HEK293 (cell line): ENCODE measurements at regions not wholly inside any gene's neighbourhood (a gene's known extent, or its start where the extent isn't known, plus 50 kb on each side); places are given as distances from the start of the nearest gene placed in this dataset.

ENCODE experiments used
- CTCF ChIA-PET: fragments of 350-600 bp; formaldehyde crosslinking; extraction: SDS; loops from one replicate; lab custom pipeline; 2021; ENCODE audit warnings: antibody characterized with exemption; lab: Yijun Ruan, JAX
- POLR2A ChIA-PET: fragments of 300-600 bp; formaldehyde crosslinking; extraction: SDS; loops from one replicate; lab custom pipeline; 2020; ENCODE audit warnings: antibody characterized with exemption, inconsistent platforms; lab: Yijun Ruan, JAX
- H3K27ac ChIP-seq: fragments of 200-500 bp; sonication (Bioruptor generic); 2 replicates; pipeline ENCODE4 v1.5.1; 2014; ENCODE audit warnings: low read depth, low read length, control low read depth, inconsistent platforms; ENCODE audit errors: extremely low read depth
- H3K36me3 ChIP-seq, 2 experiments: fragments of 200-500 bp in 1 of 2; sonication (Bioruptor generic) in 1 of 2; 1 replicate in 1 of 2; 2 replicates in 1 of 2; pipeline ENCODE4 v1.5.1; 2014 to 2017; ENCODE audit warnings: inconsistent platforms in 2 of 2, low read length in 2 of 2; ENCODE audit not compliant: control insufficient read depth in 2 of 2, insufficient read depth in 1 of 2
- H3K4me1 ChIP-seq: fragments of 200-500 bp; sonication (Bioruptor generic); 2 replicates; pipeline ENCODE4 v1.5.1; 2014; ENCODE audit warnings: mild to moderate bottlenecking, low read length, inconsistent platforms; ENCODE audit not compliant: control insufficient read depth, insufficient read depth
- H3K4me3 ChIP-seq: 2 replicates; pipeline ENCODE4 v1.5.1; 2011; ENCODE audit warnings: low read depth, mild to moderate bottlenecking, control low read depth, low read length, moderate library complexity
- H3K9me3 ChIP-seq: fragments of 200-500 bp; sonication (Bioruptor generic); 2 replicates; pipeline ENCODE4 v1.5.1; 2014; ENCODE audit warnings: low read depth, low read length, inconsistent platforms; ENCODE audit not compliant: control insufficient read depth, insufficient read depth
- HOXA7 ChIP-seq: sonication (generic); formaldehyde crosslinking; IDR thresholded peaks from 2 replicates; pipeline ENCODE4 v1.8.1; 2022; ENCODE audit warnings: missing genetic modification reagents, borderline replicate concordance
- KLF10 ChIP-seq: fragments of 450-650 bp; IDR thresholded peaks from 2 replicates; pipeline ENCODE4 v1.5.1; 2018; ENCODE audit warnings: missing biosample characterization, mild to moderate bottlenecking, missing genetic modification characterization
- KLF16 ChIP-seq: fragments of 450-650 bp; formaldehyde crosslinking; IDR thresholded peaks from 2 replicates; pipeline ENCODE4 v1.5.1; 2017; ENCODE audit warnings: missing biosample characterization, missing genetic modification characterization
- SALL2 ChIP-seq: fragments of 450-650 bp; formaldehyde crosslinking; IDR thresholded peaks from 2 replicates; pipeline ENCODE4 v1.5.0; 2017; ENCODE audit warnings: missing biosample characterization, mild to moderate bottlenecking, missing genetic modification characterization, borderline replicate concordance
- TCF7L2 ChIP-seq: IDR thresholded peaks from 2 replicates; pipeline ENCODE4 v1.6.1; 2011; ENCODE audit warnings: low read depth, mild to moderate bottlenecking, inconsistent platforms, low read length, moderate library complexity, borderline replicate concordance
- WT1 ChIP-seq: fragments of 450-650 bp; formaldehyde crosslinking; IDR thresholded peaks from 2 replicates; pipeline ENCODE4 v1.5.1; 2016; ENCODE audit warnings: missing biosample characterization, missing genetic modification characterization
- ZBTB7A ChIP-seq: fragments of 450-650 bp; formaldehyde crosslinking; IDR thresholded peaks from 2 replicates; pipeline ENCODE4 v1.5.1; 2016; ENCODE audit warnings: low read depth, missing biosample characterization, missing genetic modification characterization
- ZNF146 ChIP-seq: fragments of 450-650 bp; formaldehyde crosslinking; IDR thresholded peaks from 2 replicates; pipeline ENCODE4 v1.5.1; 2016; ENCODE audit warnings: missing biosample characterization, missing genetic modification characterization
- ZNF148 ChIP-seq: fragments of 450-650 bp; formaldehyde crosslinking; IDR thresholded peaks from 2 replicates; pipeline ENCODE4 v1.5.0; 2017; ENCODE audit warnings: missing biosample characterization, missing genetic modification characterization, borderline replicate concordance
- ZNF169 ChIP-seq: fragments of 450-650 bp; formaldehyde crosslinking; IDR thresholded peaks from 2 replicates; pipeline ENCODE4 v1.5.1; 2016; ENCODE audit warnings: missing biosample characterization, missing genetic modification characterization
- ZNF174 ChIP-seq: fragments of 450-650 bp; formaldehyde crosslinking; IDR thresholded peaks from 2 replicates; pipeline ENCODE4 v1.5.0; 2017; ENCODE audit warnings: missing biosample characterization, mild to moderate bottlenecking, missing genetic modification characterization
- ZNF18 ChIP-seq: fragments of 450-650 bp; formaldehyde crosslinking; IDR thresholded peaks from 2 replicates; pipeline ENCODE4 v1.5.1; 2016; ENCODE audit warnings: missing biosample characterization, missing genetic modification characterization
- ZNF184 ChIP-seq: fragments of 450-650 bp; IDR thresholded peaks from 2 replicates; pipeline ENCODE4 v1.5.1; 2018; ENCODE audit warnings: missing biosample characterization, mild to moderate bottlenecking, missing genetic modification characterization
- ZNF221 ChIP-seq: fragments of 450-650 bp; formaldehyde crosslinking; IDR thresholded peaks from 2 replicates; pipeline ENCODE4 v1.5.1; 2017; ENCODE audit warnings: missing biosample characterization, missing genetic modification characterization, borderline replicate concordance
- ZNF311 ChIP-seq: fragments of 450-650 bp; formaldehyde crosslinking; IDR thresholded peaks from 2 replicates; pipeline ENCODE4 v1.5.1; 2017; ENCODE audit warnings: missing biosample characterization, missing genetic modification characterization, borderline replicate concordance
- ZNF404 ChIP-seq: fragments of 450-650 bp; formaldehyde crosslinking; IDR thresholded peaks from 2 replicates; pipeline ENCODE4 v1.5.1; 2017; ENCODE audit warnings: missing biosample characterization, missing genetic modification characterization
- ZNF521 ChIP-seq: fragments of 450-650 bp; formaldehyde crosslinking; IDR thresholded peaks from 2 replicates; pipeline ENCODE4 v1.5.1; 2017; ENCODE audit warnings: missing biosample characterization, mild to moderate bottlenecking, missing genetic modification characterization
- ZNF544 ChIP-seq: fragments of 450-650 bp; formaldehyde crosslinking; IDR thresholded peaks from 2 replicates; pipeline ENCODE4 v1.5.0; 2017; ENCODE audit warnings: missing biosample characterization, missing genetic modification characterization
- ZNF555 ChIP-seq: fragments of 450-650 bp; formaldehyde crosslinking; conservative IDR thresholded peaks from 2 replicates; pipeline ENCODE4 v1.5.1; 2017; ENCODE audit warnings: missing biosample characterization, mild to moderate bottlenecking, missing genetic modification characterization, inconsistent platforms
- ZNF585B ChIP-seq: fragments of 450-650 bp; formaldehyde crosslinking; IDR thresholded peaks from 2 replicates; pipeline ENCODE4 v1.5.1; 2016; ENCODE audit warnings: missing biosample characterization, missing genetic modification characterization
- ZNF621 ChIP-seq: fragments of 450-650 bp; formaldehyde crosslinking; IDR thresholded peaks from 2 replicates; pipeline ENCODE4 v1.5.1; 2017; ENCODE audit warnings: missing biosample characterization, missing genetic modification characterization
- ZNF623 ChIP-seq: fragments of 450-650 bp; formaldehyde crosslinking; IDR thresholded peaks from 2 replicates; pipeline ENCODE4 v1.5.1; 2016; ENCODE audit warnings: missing biosample characterization, missing genetic modification characterization
- ZNF645 ChIP-seq: fragments of 450-650 bp; formaldehyde crosslinking; IDR thresholded peaks from 2 replicates; pipeline ENCODE4; 2016; ENCODE audit warnings: missing biosample characterization, missing genetic modification characterization
- ZNF670 ChIP-seq: fragments of 450-650 bp; formaldehyde crosslinking; IDR thresholded peaks from 2 replicates; pipeline ENCODE4 v1.5.1; 2016; ENCODE audit warnings: missing biosample characterization, missing genetic modification characterization, low read depth
- ZNF785 ChIP-seq: fragments of 450-650 bp; formaldehyde crosslinking; IDR thresholded peaks from 2 replicates; pipeline ENCODE4 v1.5.1; 2016; ENCODE audit warnings: missing biosample characterization, missing genetic modification characterization
- ZNF792 ChIP-seq: fragments of 450-650 bp; formaldehyde crosslinking; IDR thresholded peaks from 2 replicates; pipeline ENCODE4 v1.5.1; 2016; ENCODE audit warnings: missing biosample characterization, missing genetic modification characterization
- ZSCAN30 ChIP-seq: fragments of 450-650 bp; IDR thresholded peaks from 2 replicates; pipeline ENCODE4 v1.5.1; 2018; ENCODE audit warnings: missing biosample characterization, mild to moderate bottlenecking, missing genetic modification characterization, moderate library complexity
- ZXDB ChIP-seq: fragments of 450-650 bp; formaldehyde crosslinking; IDR thresholded peaks from 2 replicates; pipeline ENCODE4 v1.5.1; 2016; ENCODE audit warnings: missing biosample characterization, missing genetic modification characterization

GRCh38 chr12:46518729-46519128 lies 146.2 kb upstream of the SLC38A2 start:
- POLR2A ChIA-PET = no interaction called here

GRCh38 chr12:46518169-46518568 lies 145.6 kb upstream of the SLC38A2 start:
- TF ChIP-seq HOXA7 (CRISPR knock-in tag) (no peak), KLF10 (no peak), ZNF555 (tag by site-specific recombination) (no peak), ZNF585B (tag by site-specific recombination) (no peak), ZSCAN30 (tag by site-specific recombination) (no peak), ZNF169 (tag by site-specific recombination) (no peak), ZNF146 (no peak), ZNF184 (tag by site-specific recombination) (no peak), ZNF18 (tag by site-specific recombination) (no peak)
- ChIA-PET CTCF (no interaction called here), POLR2A (no interaction called here)
- Histone ChIP-seq H3K36me3 (no peaks in the 10 kb centered on the region), H3K9me3 (no peaks in the 10 kb centered on the region), H3K4me1 (no peaks in the 10 kb centered on the region), H3K4me3 (no peak overlapping the region), H3K27ac (no peak overlapping the region)

More at GRCh38 chr12:46518729-46519128, 146.2 kb upstream of the SLC38A2 start:
- H3K27ac ChIP-seq = no peak overlapping the region
- no peak for TF ChIP-seq ZNF404 (tag by site-specific recombination)
- no peak for TF ChIP-seq ZNF670 (tag by site-specific recombination)
- no peak for TF ChIP-seq ZNF521 (tag by site-specific recombination)
- TF ChIP-seq ZNF174 = no peak
- TF ChIP-seq ZBTB7A (tag by site-specific recombination) = no peak
- TF ChIP-seq ZNF544 (tag by site-specific recombination) = no peak
- no peak for TF ChIP-seq ZNF311 (tag by site-specific recombination)
- no peak for TF ChIP-seq ZNF645 (tag by site-specific recombination)
- no peak for TF ChIP-seq ZNF785 (tag by site-specific recombination)
- TF ChIP-seq ZNF792 (tag by site-specific recombination) = no peak
- no peak for TF ChIP-seq ZNF623 (tag by site-specific recombination)
- TF ChIP-seq ZNF18 (tag by site-specific recombination) = no peak
- no peak for TF ChIP-seq SALL2
- TF ChIP-seq TCF7L2 = no peak
- no peak for TF ChIP-seq WT1
- no peak for TF ChIP-seq ZNF621 (tag by site-specific recombination)
- no peak for TF ChIP-seq KLF16
- no peak for TF ChIP-seq ZNF221 (tag by site-specific recombination)
- no peak for TF ChIP-seq ZXDB
- no peak for TF ChIP-seq ZNF148 (tag by site-specific recombination)
- CTCF ChIA-PET = no interaction called here
- H3K36me3 ChIP-seq = no peaks in the 10 kb centered on the region
- no peaks in the 10 kb centered on the region for H3K9me3 ChIP-seq
- H3K4me3 ChIP-seq = no peak overlapping the region
- no peaks in the 10 kb centered on the region for H3K4me1 ChIP-seq
